GM23248 (cell line): ENCODE measurements at regions not wholly inside any gene's neighbourhood (a gene's known extent, or its start where the extent isn't known, plus 50 kb on each side); places are given as distances from the start of the nearest gene placed in this dataset.

ENCODE experiments used
- EZH2 ChIP-seq: fragments of 200-600 bp; sonication (generic); IDR thresholded peaks from 2 replicates; pipeline ENCODE4 v1.6.1; 2018; ENCODE audit warnings: antibody characterized with exemption, mild to moderate bottlenecking; ENCODE audit not compliant: insufficient read depth, poor library complexity, severe bottlenecking
- EZH2phosphoT487 ChIP-seq: fragments of 200-600 bp; sonication (generic); IDR thresholded peaks from 2 replicates; pipeline ENCODE4 v1.6.1; 2018; ENCODE audit warnings: antibody characterized with exemption, moderate library complexity, mild to moderate bottlenecking, low read depth; ENCODE audit not compliant: insufficient read depth

DNA sequence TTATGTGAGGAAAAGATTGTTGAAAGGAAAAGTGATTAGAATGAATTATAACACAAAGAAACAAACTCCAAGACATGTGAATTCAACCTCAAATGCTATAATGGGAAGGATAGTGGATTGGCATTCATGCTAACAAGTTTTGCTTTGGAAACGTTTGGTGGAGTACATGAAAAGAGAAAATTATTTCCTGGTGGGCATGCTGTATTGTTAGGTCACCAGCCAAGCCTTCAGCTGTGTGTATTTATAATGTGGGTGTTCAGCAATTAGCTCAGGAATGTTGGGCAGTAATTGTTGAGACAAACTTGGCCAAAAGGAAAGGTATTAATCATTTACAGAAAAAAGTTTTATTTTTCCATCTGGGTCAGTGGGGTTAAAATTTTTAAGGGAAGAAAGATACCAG, 198.9 kb upstream of the ARSJ start:
- no peak for TF ChIP-seq EZH2
- TF ChIP-seq EZH2phosphoT487, result no peak
